ENCODE measurements at regions not wholly inside any gene's neighbourhood (a gene's known extent, or its start where the extent isn't known, plus 50 kb on each side); places are given as distances from the start of the nearest gene placed in this dataset.

GRCh38 chr6:156582509-156582992, 194.6 kb upstream of the ARID1B start:
- no peak overlapping the region for H3K4me3 ChIP-seq (ENCODE audit: low read length in 2 of 2)
- 34% methylated on average over 7 of the region's 7 CpGs for WGBS

GRCh38 chr6:156579564-156579963, 197.6 kb upstream of the ARID1B start:
- Histone ChIP-seq H3K27ac (ENCODE audit: low read depth in 1 of 2, low read length in 1 of 2) (no peak overlapping the region), H3K4me1 (ENCODE audit: control insufficient read depth in 2 of 2, insufficient read depth in 2 of 2, low read length in 2 of 2) (peaks cover 0 to 3% of the 10 kb centered on the region in 2 donors), H3K36me3 (ENCODE audit: control insufficient read depth in 2 of 2, insufficient read depth in 2 of 2, low read length in 1 of 2) (no peaks in the 10 kb centered on the region), H3K27me3 (ENCODE audit: control insufficient read depth in 2 of 2, insufficient read depth in 1 of 2, low read length in 1 of 2) (no peaks in the 10 kb centered on the region), H3K9me3 (ENCODE audit: control insufficient read depth in 2 of 2, insufficient read depth in 1 of 2, low read length in 1 of 2) (peaks cover 3 to 17% of the 10 kb centered on the region in 2 donors), H3K4me3 (ENCODE audit: low read length in 2 of 2) (no peak overlapping the region)
- no peak for DNase-seq (ENCODE audit: low read depth in 6 of 9, low spot score in 9 of 9)

More at GRCh38 chr6:156582509-156582992, 194.6 kb upstream of the ARID1B start:
- H3K36me3 ChIP-seq (ENCODE audit: control insufficient read depth in 2 of 2, insufficient read depth in 2 of 2, low read length in 1 of 2): no peaks in the 10 kb centered on the region
- peaks cover 0 to 3% of the 10 kb centered on the region in 2 donors for H3K4me1 ChIP-seq (ENCODE audit: control insufficient read depth in 2 of 2, insufficient read depth in 2 of 2, low read length in 2 of 2)
- DNase-seq (ENCODE audit: low read depth in 6 of 9, low spot score in 9 of 9): peak in 1 of 9 donors; percentile 13
- no peak overlapping the region for H3K27ac ChIP-seq (ENCODE audit: low read depth in 1 of 2, low read length in 1 of 2)
- peaks cover 0 to 8% of the 10 kb centered on the region in 2 donors for H3K9me3 ChIP-seq (ENCODE audit: control insufficient read depth in 2 of 2, insufficient read depth in 1 of 2, low read length in 1 of 2)
- no peaks in the 10 kb centered on the region for H3K27me3 ChIP-seq (ENCODE audit: control insufficient read depth in 2 of 2, insufficient read depth in 1 of 2, low read length in 1 of 2)

GRCh38 chr6:156577749-156578148, 199.4 kb upstream of the ARID1B start:
- DNase-seq (ENCODE audit: low read depth in 6 of 9, low spot score in 9 of 9): no peak
- no peak overlapping the region for H3K4me3 ChIP-seq (ENCODE audit: low read length in 2 of 2)
- H3K27ac ChIP-seq (ENCODE audit: low read depth in 1 of 2, low read length in 1 of 2): no peak overlapping the region
- H3K9me3 ChIP-seq (ENCODE audit: control insufficient read depth in 2 of 2, insufficient read depth in 1 of 2, low read length in 1 of 2): peaks cover 3 to 17% of the 10 kb centered on the region in 2 donors
- H3K36me3 ChIP-seq (ENCODE audit: control insufficient read depth in 2 of 2, insufficient read depth in 2 of 2, low read length in 1 of 2): no peaks in the 10 kb centered on the region
- peaks cover 0 to 3% of the 10 kb centered on the region in 2 donors for H3K4me1 ChIP-seq (ENCODE audit: control insufficient read depth in 2 of 2, insufficient read depth in 2 of 2, low read length in 2 of 2)
- 93% methylated on average over 1 of the region's 1 CpG for WGBS
- no peaks in the 10 kb centered on the region for H3K27me3 ChIP-seq (ENCODE audit: control insufficient read depth in 2 of 2, insufficient read depth in 1 of 2, low read length in 1 of 2)

GRCh38 chr6:156575361-156575760, 201.8 kb upstream of the ARID1B start:
- Histone ChIP-seq H3K36me3 (ENCODE audit: control insufficient read depth in 2 of 2, insufficient read depth in 2 of 2, low read length in 1 of 2) (no peaks in the 10 kb centered on the region), H3K4me1 (ENCODE audit: control insufficient read depth in 2 of 2, insufficient read depth in 2 of 2, low read length in 2 of 2) (no peaks in the 10 kb centered on the region), H3K9me3 (ENCODE audit: control insufficient read depth in 2 of 2, insufficient read depth in 1 of 2, low read length in 1 of 2) (peaks cover 3 to 17% of the 10 kb centered on the region in 2 donors), H3K27ac (ENCODE audit: low read depth in 1 of 2, low read length in 1 of 2) (no peak overlapping the region), H3K27me3 (ENCODE audit: control insufficient read depth in 2 of 2, insufficient read depth in 1 of 2, low read length in 1 of 2) (no peaks in the 10 kb centered on the region), H3K4me3 (ENCODE audit: low read length in 2 of 2) (no peak overlapping the region)
- no peak for DNase-seq (ENCODE audit: low read depth in 6 of 9, low spot score in 9 of 9)

- Histone ChIP-seq H3K4me1 (ENCODE audit: control insufficient read depth in 2 of 2, insufficient read depth in 2 of 2, low read length in 2 of 2) (peaks cover 0 to 5% of the 10 kb centered on the region in 2 donors), H3K4me3 (ENCODE audit: low read length in 2 of 2) (no peak overlapping the region), H3K27ac (ENCODE audit: low read depth in 1 of 2, low read length in 1 of 2) (no peak overlapping the region), H3K36me3 (ENCODE audit: control insufficient read depth in 2 of 2, insufficient read depth in 2 of 2, low read length in 1 of 2) (no peaks in the 10 kb centered on the region), H3K27me3 (ENCODE audit: control insufficient read depth in 2 of 2, insufficient read depth in 1 of 2, low read length in 1 of 2) (no peaks in the 10 kb centered on the region), H3K9me3 (ENCODE audit: control insufficient read depth in 2 of 2, insufficient read depth in 1 of 2, low read length in 1 of 2) (no peaks in the 10 kb centered on the region)
- 85% methylated on average over 10 of the region's 10 CpGs for WGBS
- DNase-seq (ENCODE audit: low read depth in 6 of 9, low spot score in 9 of 9): peak in 1 of 9 donors; percentile 4
Observed at GRCh38 chr6:156564807-156565149, 212.4 kb upstream of the ARID1B start.

- WGBS: 23% methylated on average over 14 of the region's 14 CpGs
Observed at GRCh38 chr6:156564127-156564806, 212.9 kb upstream of the ARID1B start.

GRCh38 chr6:156563714-156564113, 213.5 kb upstream of the ARID1B start:
- no peaks in the 10 kb centered on the region for H3K9me3 ChIP-seq (ENCODE audit: control insufficient read depth in 2 of 2, insufficient read depth in 1 of 2, low read length in 1 of 2)
- no peak overlapping the region for H3K27ac ChIP-seq (ENCODE audit: low read depth in 1 of 2, low read length in 1 of 2)
- no peak overlapping the region for H3K4me3 ChIP-seq (ENCODE audit: low read length in 2 of 2)
- no peaks in the 10 kb centered on the region for H3K36me3 ChIP-seq (ENCODE audit: control insufficient read depth in 2 of 2, insufficient read depth in 2 of 2, low read length in 1 of 2)
- H3K27me3 ChIP-seq (ENCODE audit: control insufficient read depth in 2 of 2, insufficient read depth in 1 of 2, low read length in 1 of 2): no peaks in the 10 kb centered on the region
- WGBS: 91% methylated on average over 9 of the region's 9 CpGs
- DNase-seq (ENCODE audit: low read depth in 6 of 9, low spot score in 9 of 9): no peak
- H3K4me1 ChIP-seq (ENCODE audit: control insufficient read depth in 2 of 2, insufficient read depth in 2 of 2, low read length in 2 of 2): peaks cover 0 to 5% of the 10 kb centered on the region in 2 donors

More at GRCh38 chr6:156564127-156564806, 212.9 kb upstream of the ARID1B start:
- Histone ChIP-seq H3K4me1 (ENCODE audit: control insufficient read depth in 2 of 2, insufficient read depth in 2 of 2, low read length in 2 of 2) (peaks cover 0 to 5% of the 10 kb centered on the region in 2 donors), H3K27me3 (ENCODE audit: control insufficient read depth in 2 of 2, insufficient read depth in 1 of 2, low read length in 1 of 2) (no peaks in the 10 kb centered on the region), H3K4me3 (ENCODE audit: low read length in 2 of 2) (no peak overlapping the region), H3K9me3 (ENCODE audit: control insufficient read depth in 2 of 2, insufficient read depth in 1 of 2, low read length in 1 of 2) (no peaks in the 10 kb centered on the region), H3K36me3 (ENCODE audit: control insufficient read depth in 2 of 2, insufficient read depth in 2 of 2, low read length in 1 of 2) (no peaks in the 10 kb centered on the region), H3K27ac (ENCODE audit: low read depth in 1 of 2, low read length in 1 of 2) (no peak overlapping the region)
- DNase-seq (ENCODE audit: low read depth in 6 of 9, low spot score in 9 of 9): peak; percentile 41 to 83 (median 72)

- Histone ChIP-seq H3K27ac (ENCODE audit: low read depth in 1 of 2, low read length in 1 of 2) (no peak overlapping the region), H3K9me3 (ENCODE audit: control insufficient read depth in 2 of 2, insufficient read depth in 1 of 2, low read length in 1 of 2) (no peaks in the 10 kb centered on the region), H3K4me1 (ENCODE audit: control insufficient read depth in 2 of 2, insufficient read depth in 2 of 2, low read length in 2 of 2) (peaks cover 0 to 5% of the 10 kb centered on the region in 2 donors), H3K4me3 (ENCODE audit: low read length in 2 of 2) (no peak overlapping the region), H3K27me3 (ENCODE audit: control insufficient read depth in 2 of 2, insufficient read depth in 1 of 2, low read length in 1 of 2) (no peaks in the 10 kb centered on the region), H3K36me3 (ENCODE audit: control insufficient read depth in 2 of 2, insufficient read depth in 2 of 2, low read length in 1 of 2) (no peaks in the 10 kb centered on the region)
- WGBS: 95% methylated on average over 9 of the region's 9 CpGs
- DNase-seq (ENCODE audit: low read depth in 6 of 9, low spot score in 9 of 9): no peak
Observed at GRCh38 chr6:156562636-156563035, 214.5 kb upstream of the ARID1B start.

GRCh38 chr6:156562019-156562418, 215.2 kb upstream of the ARID1B start:
- 92% methylated on average over 13 of the region's 13 CpGs for WGBS
- DNase-seq (ENCODE audit: low read depth in 6 of 9, low spot score in 9 of 9): no peak
- Histone ChIP-seq H3K4me3 (ENCODE audit: low read length in 2 of 2) (no peak overlapping the region), H3K36me3 (ENCODE audit: control insufficient read depth in 2 of 2, insufficient read depth in 2 of 2, low read length in 1 of 2) (no peaks in the 10 kb centered on the region), H3K27ac (ENCODE audit: low read depth in 1 of 2, low read length in 1 of 2) (no peak overlapping the region), H3K27me3 (ENCODE audit: control insufficient read depth in 2 of 2, insufficient read depth in 1 of 2, low read length in 1 of 2) (no peaks in the 10 kb centered on the region), H3K9me3 (ENCODE audit: control insufficient read depth in 2 of 2, insufficient read depth in 1 of 2, low read length in 1 of 2) (no peaks in the 10 kb centered on the region), H3K4me1 (ENCODE audit: control insufficient read depth in 2 of 2, insufficient read depth in 2 of 2, low read length in 2 of 2) (peaks cover 0 to 5% of the 10 kb centered on the region in 2 donors)
